Neural cell (in vitro differentiated cells): ENCODE measurements at regions not wholly inside any gene's neighbourhood (a gene's known extent, or its start where the extent isn't known, plus 50 kb on each side); places are given as distances from the start of the nearest gene placed in this dataset.

Source experiments
- H2AFZ ChIP-seq: fragments of 200-600, 300-800 bp; sonication (generic), shearing (Covaris generic); 2 replicates; pipeline ENCODE4 v1.6.0; 2014; ENCODE audit warnings: low read depth, mild to moderate bottlenecking, antibody characterized with exemption, low read length, moderate library complexity
- H3F3A ChIP-seq: fragments of 200-600 bp; shearing (Covaris generic); 2 replicates; pipeline ENCODE4 v1.6.1; 2016; ENCODE audit warnings: mild to moderate bottlenecking, moderate library complexity, mixed read lengths, antibody characterized with exemption, low read length; ENCODE audit not compliant: insufficient read depth, poor library complexity, severe bottlenecking
- H3K27ac ChIP-seq: fragments of 200-600, 300-800 bp; sonication (generic), shearing (Covaris generic); 2 replicates; pipeline ENCODE4 v1.5.1; 2014; ENCODE audit warnings: mild to moderate bottlenecking, low read length, moderate library complexity
- H3K27me3 ChIP-seq: fragments of 300-800, 200-600 bp; sonication (generic), shearing (Covaris generic); 2 replicates; pipeline ENCODE4 v1.6.0; 2014; ENCODE audit warnings: mild to moderate bottlenecking, low read depth, low read length, moderate library complexity; ENCODE audit not compliant: insufficient read depth
- H3K36me3 ChIP-seq: fragments of 300-800, 200-600 bp; sonication (generic), shearing (Covaris generic); 2 replicates; pipeline ENCODE4 v1.5.1; 2014; ENCODE audit warnings: mild to moderate bottlenecking, antibody characterized with exemption, low read length, moderate library complexity; ENCODE audit not compliant: insufficient read depth
- H3K4me2 ChIP-seq: fragments of 300-800, 200-600 bp; sonication (generic), shearing (Covaris generic); 2 replicates; pipeline ENCODE4 v1.6.0; 2014; ENCODE audit warnings: mild to moderate bottlenecking, low read length
- H3K4me3 ChIP-seq: fragments of 300-800, 200-600 bp; sonication (generic), shearing (Covaris generic); 2 replicates; pipeline ENCODE4 v1.5.1; 2014; ENCODE audit warnings: mild to moderate bottlenecking, low read length, moderate library complexity
- H3K79me2 ChIP-seq: fragments of 200-600 bp; shearing (Covaris generic); replicated peaks from 2 replicates; pipeline ENCODE4 v1.6.0; 2014; ENCODE audit warnings: mild to moderate bottlenecking, low read length, moderate library complexity; ENCODE audit not compliant: insufficient read depth
- H3K9ac ChIP-seq: fragments of 300-800, 200-600 bp; sonication (generic), shearing (Covaris generic); 2 replicates; pipeline ENCODE4 v1.6.1; 2016; ENCODE audit warnings: mild to moderate bottlenecking, low read length, mixed read lengths
- H3K9me2 ChIP-seq: fragments of 200-600 bp; shearing (Covaris generic); 2 replicates; pipeline ENCODE4 v1.6.1; 2016; ENCODE audit warnings: mild to moderate bottlenecking, low read length, mixed read lengths; ENCODE audit not compliant: insufficient read depth
- H3K9me3 ChIP-seq: fragments of 200-600, 300-800 bp; sonication (generic), shearing (Covaris generic); 2 replicates; pipeline ENCODE4 v1.6.1; 2016; ENCODE audit warnings: mild to moderate bottlenecking, mixed run types, low read length, moderate library complexity, mixed read lengths
- H4K20me1 ChIP-seq: fragments of 200-600 bp; shearing (Covaris generic); 2 replicates; pipeline ENCODE4 v1.6.1; 2016; ENCODE audit warnings: mild to moderate bottlenecking, mixed run types; ENCODE audit not compliant: insufficient read depth
- EP300 ChIP-seq: fragments of 450-650 bp; conservative IDR thresholded peaks from 2 replicates; pipeline ENCODE4 v1.6.1; 2014; ENCODE audit warnings: antibody characterized with exemption, mild to moderate bottlenecking, moderate library complexity; ENCODE audit not compliant: poor library complexity, severe bottlenecking
- EZH2 ChIP-seq: fragments of 200-600, 300-800 bp; shearing (Covaris generic), sonication (generic); IDR thresholded peaks from 2 replicates; pipeline ENCODE4 v1.6.1; 2014; ENCODE audit warnings: antibody characterized with exemption, low read length, borderline replicate concordance, mild to moderate bottlenecking; ENCODE audit not compliant: insufficient read depth, poor library complexity, severe bottlenecking
- MXI1 ChIP-seq: fragments of 450-650 bp; conservative IDR thresholded peaks from 2 replicates; pipeline ENCODE4 v1.6.1; 2014; ENCODE audit warnings: antibody characterized with exemption, mild to moderate bottlenecking; ENCODE audit not compliant: poor library complexity, severe bottlenecking
- POLR2AphosphoS5 ChIP-seq: IDR thresholded peaks from 2 replicates; pipeline ENCODE4 v1.6.1; 2012
- RAD21 ChIP-seq: fragments of 450-650 bp; conservative IDR thresholded peaks from 2 replicates; pipeline ENCODE4 v1.6.1; 2014; ENCODE audit warnings: antibody characterized with exemption, mild to moderate bottlenecking, moderate library complexity
- SMC3 ChIP-seq: fragments of 450-650 bp; conservative IDR thresholded peaks from 2 replicates; pipeline ENCODE4 v1.6.1; 2014; ENCODE audit warnings: antibody characterized with exemption, mild to moderate bottlenecking, moderate library complexity; ENCODE audit not compliant: poor library complexity
- TAF1 ChIP-seq: IDR thresholded peaks from 2 replicates; pipeline ENCODE4 v1.6.1; 2012; ENCODE audit warnings: low read depth
- TF ChIP-seq, protein P1 (sequence below): fragments of 450-650 bp; IDR thresholded peaks from 2 replicates; pipeline ENCODE4 v1.5.1; 2014; ENCODE audit warnings: antibody characterized with exemption, mild to moderate bottlenecking, moderate library complexity; ENCODE audit not compliant: poor library complexity, severe bottlenecking
- TF ChIP-seq, protein P2 (sequence below): IDR thresholded peaks from 2 replicates; pipeline ENCODE4 v1.6.1; 2012; ENCODE audit warnings: borderline replicate concordance

DNA sequence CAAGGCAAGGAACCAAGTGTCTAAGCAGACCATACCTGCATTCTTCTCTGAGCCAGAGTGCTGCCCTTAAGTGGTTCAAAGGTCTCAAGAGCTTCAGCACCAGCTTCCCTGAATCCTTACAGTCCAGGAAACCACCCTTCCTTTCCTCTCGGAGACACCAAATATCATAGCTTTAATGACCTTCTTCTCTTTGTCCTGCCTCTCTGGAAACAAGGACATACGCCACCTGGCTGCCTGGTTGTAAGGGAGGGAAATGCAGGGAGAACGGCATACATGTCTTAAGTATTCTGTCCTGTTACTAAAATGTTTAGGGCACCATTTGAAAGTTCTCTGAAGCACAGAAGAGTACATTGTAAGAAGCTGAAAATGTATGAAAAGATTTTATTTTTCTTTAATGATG, 155.6 kb upstream of the ARRDC4 start:
- H3K4me3 ChIP-seq = no peak overlapping the region
- TF ChIP-seq EP300 (no peak), POLR2AphosphoS5 (no peak), RAD21 (no peak), MXI1 (no peak), SMC3 (no peak), TAF1 (no peak), EZH2 (no peak)
- TF ChIP-seq, protein P1, sequence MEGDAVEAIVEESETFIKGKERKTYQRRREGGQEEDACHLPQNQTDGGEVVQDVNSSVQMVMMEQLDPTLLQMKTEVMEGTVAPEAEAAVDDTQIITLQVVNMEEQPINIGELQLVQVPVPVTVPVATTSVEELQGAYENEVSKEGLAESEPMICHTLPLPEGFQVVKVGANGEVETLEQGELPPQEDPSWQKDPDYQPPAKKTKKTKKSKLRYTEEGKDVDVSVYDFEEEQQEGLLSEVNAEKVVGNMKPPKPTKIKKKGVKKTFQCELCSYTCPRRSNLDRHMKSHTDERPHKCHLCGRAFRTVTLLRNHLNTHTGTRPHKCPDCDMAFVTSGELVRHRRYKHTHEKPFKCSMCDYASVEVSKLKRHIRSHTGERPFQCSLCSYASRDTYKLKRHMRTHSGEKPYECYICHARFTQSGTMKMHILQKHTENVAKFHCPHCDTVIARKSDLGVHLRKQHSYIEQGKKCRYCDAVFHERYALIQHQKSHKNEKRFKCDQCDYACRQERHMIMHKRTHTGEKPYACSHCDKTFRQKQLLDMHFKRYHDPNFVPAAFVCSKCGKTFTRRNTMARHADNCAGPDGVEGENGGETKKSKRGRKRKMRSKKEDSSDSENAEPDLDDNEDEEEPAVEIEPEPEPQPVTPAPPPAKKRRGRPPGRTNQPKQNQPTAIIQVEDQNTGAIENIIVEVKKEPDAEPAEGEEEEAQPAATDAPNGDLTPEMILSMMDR = no peak
- TF ChIP-seq, protein P2, sequence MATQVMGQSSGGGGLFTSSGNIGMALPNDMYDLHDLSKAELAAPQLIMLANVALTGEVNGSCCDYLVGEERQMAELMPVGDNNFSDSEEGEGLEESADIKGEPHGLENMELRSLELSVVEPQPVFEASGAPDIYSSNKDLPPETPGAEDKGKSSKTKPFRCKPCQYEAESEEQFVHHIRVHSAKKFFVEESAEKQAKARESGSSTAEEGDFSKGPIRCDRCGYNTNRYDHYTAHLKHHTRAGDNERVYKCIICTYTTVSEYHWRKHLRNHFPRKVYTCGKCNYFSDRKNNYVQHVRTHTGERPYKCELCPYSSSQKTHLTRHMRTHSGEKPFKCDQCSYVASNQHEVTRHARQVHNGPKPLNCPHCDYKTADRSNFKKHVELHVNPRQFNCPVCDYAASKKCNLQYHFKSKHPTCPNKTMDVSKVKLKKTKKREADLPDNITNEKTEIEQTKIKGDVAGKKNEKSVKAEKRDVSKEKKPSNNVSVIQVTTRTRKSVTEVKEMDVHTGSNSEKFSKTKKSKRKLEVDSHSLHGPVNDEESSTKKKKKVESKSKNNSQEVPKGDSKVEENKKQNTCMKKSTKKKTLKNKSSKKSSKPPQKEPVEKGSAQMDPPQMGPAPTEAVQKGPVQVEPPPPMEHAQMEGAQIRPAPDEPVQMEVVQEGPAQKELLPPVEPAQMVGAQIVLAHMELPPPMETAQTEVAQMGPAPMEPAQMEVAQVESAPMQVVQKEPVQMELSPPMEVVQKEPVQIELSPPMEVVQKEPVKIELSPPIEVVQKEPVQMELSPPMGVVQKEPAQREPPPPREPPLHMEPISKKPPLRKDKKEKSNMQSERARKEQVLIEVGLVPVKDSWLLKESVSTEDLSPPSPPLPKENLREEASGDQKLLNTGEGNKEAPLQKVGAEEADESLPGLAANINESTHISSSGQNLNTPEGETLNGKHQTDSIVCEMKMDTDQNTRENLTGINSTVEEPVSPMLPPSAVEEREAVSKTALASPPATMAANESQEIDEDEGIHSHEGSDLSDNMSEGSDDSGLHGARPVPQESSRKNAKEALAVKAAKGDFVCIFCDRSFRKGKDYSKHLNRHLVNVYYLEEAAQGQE = no peak
- no peaks in the 10 kb centered on the region for H3K27me3 ChIP-seq
- H3K27ac ChIP-seq = no peak overlapping the region
- no peaks in the 10 kb centered on the region for H3K36me3 ChIP-seq
- no peaks in the 10 kb centered on the region for H3K9me2 ChIP-seq
- no peaks in the 10 kb centered on the region for H3F3A ChIP-seq
- H3K4me2 ChIP-seq = no peak overlapping the region
- H4K20me1 ChIP-seq = no peaks in the 10 kb centered on the region
- H2AFZ ChIP-seq = no peak overlapping the region
- no peak overlapping the region for H3K9ac ChIP-seq
- H3K79me2 ChIP-seq = no peaks in the 10 kb centered on the region
- no peaks in the 10 kb centered on the region for H3K9me3 ChIP-seq

DNA sequence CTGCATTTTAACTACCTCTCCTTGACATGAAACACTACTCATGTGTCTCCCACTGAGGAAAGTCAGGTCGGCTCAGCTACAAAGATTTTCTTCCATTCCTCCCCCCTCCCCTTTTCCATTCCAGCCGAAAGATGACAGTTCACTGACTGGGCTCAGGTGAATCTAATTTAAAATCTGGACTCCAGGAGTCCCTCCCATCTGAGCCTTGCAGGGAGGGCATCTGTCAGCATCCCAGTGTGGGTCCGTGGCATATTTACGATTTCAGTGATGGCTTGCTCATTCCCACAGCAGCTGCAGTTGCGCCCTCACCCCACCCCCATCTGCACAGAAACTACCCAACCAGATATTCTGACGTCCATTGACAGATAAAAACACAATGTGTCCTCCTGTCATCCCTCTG, 153.7 kb upstream of the ARRDC4 start:
- H3K4me3 ChIP-seq = no peak overlapping the region
- no peaks in the 10 kb centered on the region for H3F3A ChIP-seq
- H4K20me1 ChIP-seq = no peaks in the 10 kb centered on the region
- no peak overlapping the region for H3K27ac ChIP-seq
- H3K9me2 ChIP-seq = no peaks in the 10 kb centered on the region
- H3K4me2 ChIP-seq = no peak overlapping the region
- H3K9ac ChIP-seq = no peak overlapping the region
- no peaks in the 10 kb centered on the region for H3K9me3 ChIP-seq
- no peaks in the 10 kb centered on the region for H3K27me3 ChIP-seq
- TF ChIP-seq MXI1 = no peak
- TF ChIP-seq POLR2AphosphoS5 = no peak
- no peak for TF ChIP-seq RAD21
- TF ChIP-seq EZH2 = no peak
- no peak for TF ChIP-seq SMC3
- H3K36me3 ChIP-seq = no peaks in the 10 kb centered on the region
- no peaks in the 10 kb centered on the region for H3K79me2 ChIP-seq
- no peak overlapping the region for H2AFZ ChIP-seq
